IMR-90 (cell line): ENCODE measurements at regions not wholly inside any gene's neighbourhood (a gene's known extent, or its start where the extent isn't known, plus 50 kb on each side); places are given as distances from the start of the nearest gene placed in this dataset.

ENCODE experiments used
- ATAC-seq: fragments of 200-7000 bp; cut with Tn5 transposase; 2 replicates; pipeline ENCODE4 v1.9.1; 2020; ENCODE audit warnings: low read depth, mild to moderate bottlenecking, moderate library complexity
- BruUV-seq: library from RNA; stranded (reverse); fragments of 400-500 nt; replicated peaks from 2 replicates; lab custom pipeline; 2021; lab: Mats Ljungman, UMichigan
- CTCF ChIA-PET: fragments of 300-600 bp; formaldehyde crosslinking; extraction: SDS; loops from one replicate; lab custom pipeline; 2021; ENCODE audit warnings: antibody characterized with exemption; lab: Yijun Ruan, JAX
- POLR2A ChIA-PET: fragments of 300-600 bp; sonication (Branson Sonifier 250); formaldehyde crosslinking; loops from one replicate; lab custom pipeline; 2022; ENCODE audit warnings: antibody characterized with exemption; ENCODE audit not compliant: unreplicated experiment; lab: Charles Lee
- DNase-seq: peaks from one replicate; pipeline ENCODE4 v3.0.0; 2013
- H2AFZ ChIP-seq: replicated peaks from 2 replicates; pipeline ENCODE3; 2013; ENCODE audit warnings: low read length, mild to moderate bottlenecking; ENCODE audit not compliant: poor library complexity
- H2AK5ac ChIP-seq: 2 replicates; pipeline ENCODE4 v1.6.1; 2013; ENCODE audit warnings: low read depth, low read length, inconsistent platforms
- H2AK9ac ChIP-seq: replicated peaks from 2 replicates; pipeline ENCODE3; 2013; ENCODE audit warnings: mild to moderate bottlenecking, low read depth, low read length, moderate library complexity; ENCODE audit not compliant: poor library complexity
- H2BK120ac ChIP-seq: 2 replicates; pipeline ENCODE4 v1.6.1; 2013; ENCODE audit warnings: low read depth, low read length, inconsistent platforms
- H2BK15ac ChIP-seq: 3 replicates; pipeline ENCODE4 v1.6.1; 2013; ENCODE audit warnings: low read depth, low read length, inconsistent platforms
- H2BK20ac ChIP-seq: 2 replicates; pipeline ENCODE4 v1.6.1; 2013; ENCODE audit warnings: low read depth, mild to moderate bottlenecking, inconsistent platforms, low read length, moderate library complexity
- H2BK5ac ChIP-seq: 2 replicates; pipeline ENCODE4 v1.6.1; 2013; ENCODE audit warnings: mild to moderate bottlenecking, low read depth, low read length, inconsistent platforms; ENCODE audit not compliant: poor library complexity, severe bottlenecking
- H3K14ac ChIP-seq: replicated peaks from 2 replicates; pipeline ENCODE4 v1.6.1; 2013; ENCODE audit warnings: low read depth, low read length, inconsistent platforms
- H3K18ac ChIP-seq: 2 replicates; pipeline ENCODE4 v1.6.1; 2013; ENCODE audit warnings: low read depth, low read length, control low read depth
- H3K23ac ChIP-seq: 2 replicates; pipeline ENCODE4 v1.6.1; 2013; ENCODE audit warnings: low read depth, low read length, inconsistent platforms
- H3K27ac ChIP-seq: 2 replicates; pipeline ENCODE4 v1.5.1; 2013; ENCODE audit warnings: mild to moderate bottlenecking, control low read depth, low read length; ENCODE audit not compliant: insufficient read depth
- H3K27me3 ChIP-seq: 2 replicates; pipeline ENCODE4 v1.6.1; 2013; ENCODE audit warnings: low read length; ENCODE audit not compliant: control insufficient read depth, insufficient read depth
- H3K36me3 ChIP-seq: 2 replicates; pipeline ENCODE4 v1.6.1; 2013; ENCODE audit warnings: low read length, mixed read lengths; ENCODE audit not compliant: control insufficient read depth, insufficient read depth
- H3K4ac ChIP-seq: 2 replicates; pipeline ENCODE4 v1.6.1; 2013; ENCODE audit warnings: low read depth, low read length, inconsistent platforms
- H3K4me1 ChIP-seq: 2 replicates; pipeline ENCODE4 v1.6.1; 2013; ENCODE audit warnings: low read length, mixed read lengths; ENCODE audit not compliant: control insufficient read depth, insufficient read depth
- H3K4me2 ChIP-seq: 2 replicates; pipeline ENCODE4 v1.6.1; 2013; ENCODE audit warnings: low read depth, mild to moderate bottlenecking, control low read depth, low read length, moderate library complexity
- H3K4me3 ChIP-seq: 2 replicates; pipeline ENCODE4 v1.5.1; 2013; ENCODE audit warnings: low read depth, mild to moderate bottlenecking, control low read depth, low read length, moderate library complexity; ENCODE audit not compliant: insufficient read depth
- H3K56ac ChIP-seq: 2 replicates; pipeline ENCODE4 v1.6.1; 2013; ENCODE audit warnings: low read length, inconsistent platforms; ENCODE audit not compliant: insufficient read depth; ENCODE audit errors: extremely low read depth
- H3K79me1 ChIP-seq, 2 experiments: 2 replicates each; pipeline ENCODE4 v1.6.1; 2013; ENCODE audit warnings: low read length in 2 of 2, inconsistent platforms in 1 of 2, low read depth in 1 of 2
- H3K9ac ChIP-seq: 2 replicates; pipeline ENCODE4 v1.6.1; 2013; ENCODE audit warnings: low read depth, low read length, control low read depth
- H3K9me1 ChIP-seq: 2 replicates; pipeline ENCODE4 v1.6.1; 2013; ENCODE audit warnings: low read length, inconsistent platforms; ENCODE audit not compliant: insufficient read depth
- H3K9me3 ChIP-seq: 2 replicates; pipeline ENCODE4 v1.6.1; 2013; ENCODE audit warnings: low read length; ENCODE audit not compliant: control insufficient read depth, insufficient read depth
- H4K20me1 ChIP-seq: 2 replicates; pipeline ENCODE4 v1.6.1; 2013; ENCODE audit warnings: low read length, inconsistent platforms; ENCODE audit not compliant: insufficient read depth
- H4K5ac ChIP-seq: 2 replicates; pipeline ENCODE4 v1.6.1; 2013; ENCODE audit warnings: mild to moderate bottlenecking, low read depth, low read length, control low read depth
- H4K8ac ChIP-seq, 2 experiments: 2 replicates each; pipeline ENCODE4 v1.6.1; 2013; ENCODE audit warnings: low read depth in 2 of 2, low read length in 2 of 2, control low read depth in 1 of 2, inconsistent platforms in 1 of 2
- H4K91ac ChIP-seq: 2 replicates; pipeline ENCODE4 v1.6.1; 2013; ENCODE audit warnings: low read depth, low read length, inconsistent platforms; ENCODE audit not compliant: insufficient read depth
- BHLHE40 ChIP-seq: fragments of 150-350 bp; IDR thresholded peaks from 2 replicates; pipeline ENCODE4 v1.6.1; 2016; ENCODE audit warnings: mild to moderate bottlenecking, low read depth, low read length
- CHD1 ChIP-seq: IDR thresholded peaks from 2 replicates; pipeline ENCODE4 v1.6.1; 2012; ENCODE audit warnings: low read depth, low read length, improper control_type of control experiment
- FOS ChIP-seq: fragments of 150-350 bp; IDR thresholded peaks from 2 replicates; pipeline ENCODE4 v1.6.1; 2016; ENCODE audit warnings: low read depth, low read length
- MAZ ChIP-seq: IDR thresholded peaks from 2 replicates; pipeline ENCODE4 v1.6.1; 2012; ENCODE audit warnings: low read depth, mild to moderate bottlenecking, low read length, improper control_type of control experiment, moderate library complexity, borderline replicate concordance
- POLR2A ChIP-seq: IDR thresholded peaks from 2 replicates; pipeline ENCODE4 v1.6.1; 2012; ENCODE audit warnings: mild to moderate bottlenecking, low read depth, low read length
- RCOR1 ChIP-seq: IDR thresholded peaks from 2 replicates; pipeline ENCODE4 v1.6.1; 2012; ENCODE audit warnings: mild to moderate bottlenecking, low read length, improper control_type of control experiment; ENCODE audit not compliant: insufficient replicate concordance
- RFX5 ChIP-seq: IDR thresholded peaks from 2 replicates; pipeline ENCODE4 v1.8.0; 2012; ENCODE audit warnings: low read depth, mild to moderate bottlenecking, low read length, moderate library complexity
- WGBS, 2 experiments: methylation state at CpG; one replicate each; pipeline versions ENCODE4 v1.1.5 to v1.1.7; 2013; ENCODE audit warnings: missing lambda C conversion rate in 2 of 2; ENCODE audit not compliant: insufficient read length in 1 of 2; ENCODE audit errors: extremely low coverage in 2 of 2; 5-methylcytosine and 5-hydroxymethylcytosine counted together
- dilution Hi-C: fragments of 300-500 bp; cut with HindIII; formaldehyde crosslinking; loops from one replicate; pipeline ENCODE4 v1.14.3; 2018; ENCODE audit warnings: low sequenced_read_pairs; ENCODE audit not compliant: unreplicated experiment
- in situ Hi-C: fragments of 300-500 bp; cut with MboI; formaldehyde crosslinking; loops from 3 replicates; pipeline ENCODE4 v1.14.3; 2019; ENCODE audit warnings: low sequenced_read_pairs, inconsistent platforms, mixed read lengths
- intact Hi-C: fragments of 100-400 bp; cut with micrococcal nuclease; formaldehyde crosslinking; loops from 2 replicates; pipeline ENCODE4 v1.10.0; 2022

- H3K4me1 ChIP-seq = no peaks in the 10 kb centered on the region
- H3K18ac ChIP-seq = no peak overlapping the region
- no peak overlapping the region for H3K4me2 ChIP-seq
- no peak overlapping the region for H3K56ac ChIP-seq
- H2BK20ac ChIP-seq = no peak overlapping the region
- ChIA-PET CTCF (no interaction called here), POLR2A (no interaction called here)
- BruUV-seq = no TSS peak
- no peak overlapping the region for H3K4me3 ChIP-seq
- H3K79me1 ChIP-seq = no peaks in the 10 kb centered on the region
- no peak overlapping the region for H3K23ac ChIP-seq
- no peak overlapping the region for H2BK15ac ChIP-seq
- no peak overlapping the region for H2BK120ac ChIP-seq
- no CpG with 5 or more reads among the region's 4 CpGs for WGBS, 2 experiments
- no peak overlapping the region for H2AK5ac ChIP-seq
- ATAC-seq = no peak
- no peak overlapping the region for H4K91ac ChIP-seq
- no peak overlapping the region for H2AFZ ChIP-seq
- H3K27me3 ChIP-seq = no peaks in the 10 kb centered on the region
- no peak overlapping the region for H3K9ac ChIP-seq
- H4K8ac ChIP-seq = no peak overlapping the region
- H2AK9ac ChIP-seq = no peak overlapping the region
- TF ChIP-seq CHD1 = no peak
- no peak for TF ChIP-seq MAZ
- TF ChIP-seq BHLHE40 = no peak
- no peak for TF ChIP-seq RFX5
- TF ChIP-seq FOS = no peak
- no peak for TF ChIP-seq RCOR1
- no peak for TF ChIP-seq POLR2A
- intact Hi-C loops = no loop called here
- H4K5ac ChIP-seq = no peak overlapping the region
- H3K4ac ChIP-seq = no peak overlapping the region
- H3K27ac ChIP-seq = no peak overlapping the region
- no peak for DNase-seq
- in situ Hi-C loops = no loop called here
- H3K14ac ChIP-seq = no peak overlapping the region
- dilution Hi-C loops = no loop called here
- no peaks in the 10 kb centered on the region for H4K20me1 ChIP-seq
- H3K9me1 ChIP-seq = no peaks in the 10 kb centered on the region
- no peaks in the 10 kb centered on the region for H3K36me3 ChIP-seq
- H2BK5ac ChIP-seq = no peak overlapping the region
- no peaks in the 10 kb centered on the region for H3K9me3 ChIP-seq
Observed at GRCh38 chr13:72495681-72496080, 231.7 kb downstream of the MZT1 start.
